ENCODE measurements at regions not wholly inside any gene's neighbourhood (a gene's known extent, or its start where the extent isn't known, plus 50 kb on each side); places are given as distances from the start of the nearest gene placed in this dataset.

GRCh38 chr18:30920351-30920750 lies 122.2 kb downstream of the DSC3 start:
- no peaks in the 10 kb centered on the region for H3K36me3 ChIP-seq (ENCODE audit: control insufficient read depth in 2 of 4, insufficient read depth in 4 of 4, low read length in 3 of 4)
- H2BK12ac ChIP-seq (ENCODE audit: low read depth, low read length) = no peak overlapping the region
- H4K91ac ChIP-seq (replicated peaks; ENCODE audit: insufficient read length, low read length) = no peak overlapping the region
- no peaks in the 10 kb centered on the region for H3K27me3 ChIP-seq (replicated peaks in 1 of 4; ENCODE audit: control insufficient read depth in 3 of 4, extremely low read depth in 1 of 4, insufficient read depth in 3 of 4, low read length in 3 of 4)
- H2AK5ac ChIP-seq (ENCODE audit: low read depth, low read length) = no peak overlapping the region
- WGBS, 2 experiments (ENCODE audit: extremely low coverage in 1 of 2, insufficient coverage in 1 of 2, insufficient read length in 1 of 2, insufficient replicate concordance in 2 of 2, low coverage in 1 of 2, low lambda C conversion rate in 2 of 2, missing lambda C conversion rate in 1 of 2) = 96% methylated on average over 3 of the region's 3 CpGs; no CpG with 5 or more reads in 1 of the 2 experiments
- no peak overlapping the region for H2BK120ac ChIP-seq (replicated peaks; ENCODE audit: low read depth, low read length)
- no peak overlapping the region for H3K23ac ChIP-seq (ENCODE audit: insufficient read length)
- no peak overlapping the region for H4K5ac ChIP-seq (ENCODE audit: insufficient read length, low read depth, low read length)
- no peaks in the 10 kb centered on the region for H3K79me1 ChIP-seq (ENCODE audit: low read depth, low read length)
- no peaks in the 10 kb centered on the region for H3K9me3 ChIP-seq (ENCODE audit: insufficient read depth in 2 of 2, low read depth in 1 of 2, low read length in 1 of 2)
- no peak overlapping the region for H3K4me2 ChIP-seq (ENCODE audit: insufficient read depth in 1 of 2, low read depth in 2 of 2, low read length in 2 of 2)
- H4K20me1 ChIP-seq (replicated peaks in 1 of 2; ENCODE audit: control insufficient read depth in 1 of 2, insufficient read depth in 2 of 2, low read length in 2 of 2) = no peaks in the 10 kb centered on the region
- POLR2A ChIA-PET (ENCODE audit: partially characterized antibody) = no interaction called here
- H3K4me1 ChIP-seq (replicated peaks in 1 of 4; ENCODE audit: control insufficient read depth in 3 of 4, insufficient read depth in 4 of 4, low read length in 3 of 4) = no peaks in the 10 kb centered on the region
- H4K8ac ChIP-seq (ENCODE audit: extremely low read depth, insufficient read depth, low read length) = no peak overlapping the region
- no peak overlapping the region for H3K14ac ChIP-seq (ENCODE audit: insufficient read length)
- H3K4me3 ChIP-seq (ENCODE audit: extremely low read depth in 1 of 4, insufficient read depth in 2 of 4, low read depth in 3 of 4, low read length in 4 of 4) = no peak overlapping the region
- H3K23me2 ChIP-seq (ENCODE audit: low read depth, low read length) = no peaks in the 10 kb centered on the region; the same call in 1 of the 2 replicates
- no peak overlapping the region for H3K56ac ChIP-seq (replicated peaks; ENCODE audit: insufficient read length, low read depth, low read length)
- H2BK15ac ChIP-seq (ENCODE audit: low read length) = no peak overlapping the region
- CTCF ChIA-PET (ENCODE audit: partially characterized antibody) = no interaction called here
- H2BK20ac ChIP-seq (ENCODE audit: low read length) = no peak overlapping the region
- H2AFZ ChIP-seq (ENCODE audit: low read length) = no peak overlapping the region
- no peak overlapping the region for H3K4ac ChIP-seq (replicated peaks; ENCODE audit: insufficient read length, low read depth, low read length)
- H3K79me2 ChIP-seq (ENCODE audit: control insufficient read depth in 1 of 2, insufficient read depth in 2 of 2, low read length in 2 of 2) = no peaks in the 10 kb centered on the region
- no peak overlapping the region for H2BK5ac ChIP-seq (ENCODE audit: low read depth, low read length)
- no peak for DNase-seq (ENCODE audit: low read depth in 1 of 2, low spot score in 2 of 2)
- no peak overlapping the region for H3K18ac ChIP-seq (ENCODE audit: extremely low read depth, low read length)
- H3K9ac ChIP-seq (replicated peaks in 1 of 4; ENCODE audit: extremely low read depth in 1 of 4, low read depth in 3 of 4, low read length in 3 of 4) = no peak overlapping the region
- no peak for FAIRE-seq
- H3K27ac ChIP-seq (ENCODE audit: low read depth, low read length) = no peak overlapping the region
- TF ChIP-seq CBX5 (IDR thresholded peaks at IDR 0.05; ENCODE audit: low read depth, low read length) (no peak), SRF (IDR thresholded peaks at IDR 0.05; ENCODE audit: low read depth, low read length) (no peak), CHD1 (IDR thresholded peaks at IDR 0.05; ENCODE audit: low read depth, low read length) (no peak), BACH1 (IDR thresholded peaks at IDR 0.05; ENCODE audit: low read length) (no peak), NRF1 (IDR thresholded peaks at IDR 0.05; ENCODE audit: low read depth, low read length) (no peak), RAD21 (IDR thresholded peaks at IDR 0.05 in 1 of 2, conservative IDR thresholded peaks at IDR 0.05 in 1 of 2; ENCODE audit: low read depth in 2 of 2, low read length in 2 of 2) (no peak), ATF3 (IDR thresholded peaks at IDR 0.05; ENCODE audit: insufficient read depth, low read depth, low read length) (no peak), RXRA (IDR thresholded peaks at IDR 0.05; ENCODE audit: insufficient read depth, low read depth, low read length) (no peak), RFX5 (IDR thresholded peaks at IDR 0.05; ENCODE audit: borderline replicate concordance, low read depth, low read length) (no peak), NANOG (IDR thresholded peaks at IDR 0.05; ENCODE audit: insufficient read depth, low read depth, low read length, poor library complexity, severe bottlenecking) (no peak), SUZ12 (IDR thresholded peaks at IDR 0.05; ENCODE audit: low read length) (no peak), EZH2 (IDR thresholded peaks at IDR 0.05; ENCODE audit: low read depth, low read length, severe bottlenecking) (no peak)
